ENCODE measurements at regions not wholly inside any gene's neighbourhood (a gene's known extent, or its start where the extent isn't known, plus 50 kb on each side); places are given as distances from the start of the nearest gene placed in this dataset.

DNA sequence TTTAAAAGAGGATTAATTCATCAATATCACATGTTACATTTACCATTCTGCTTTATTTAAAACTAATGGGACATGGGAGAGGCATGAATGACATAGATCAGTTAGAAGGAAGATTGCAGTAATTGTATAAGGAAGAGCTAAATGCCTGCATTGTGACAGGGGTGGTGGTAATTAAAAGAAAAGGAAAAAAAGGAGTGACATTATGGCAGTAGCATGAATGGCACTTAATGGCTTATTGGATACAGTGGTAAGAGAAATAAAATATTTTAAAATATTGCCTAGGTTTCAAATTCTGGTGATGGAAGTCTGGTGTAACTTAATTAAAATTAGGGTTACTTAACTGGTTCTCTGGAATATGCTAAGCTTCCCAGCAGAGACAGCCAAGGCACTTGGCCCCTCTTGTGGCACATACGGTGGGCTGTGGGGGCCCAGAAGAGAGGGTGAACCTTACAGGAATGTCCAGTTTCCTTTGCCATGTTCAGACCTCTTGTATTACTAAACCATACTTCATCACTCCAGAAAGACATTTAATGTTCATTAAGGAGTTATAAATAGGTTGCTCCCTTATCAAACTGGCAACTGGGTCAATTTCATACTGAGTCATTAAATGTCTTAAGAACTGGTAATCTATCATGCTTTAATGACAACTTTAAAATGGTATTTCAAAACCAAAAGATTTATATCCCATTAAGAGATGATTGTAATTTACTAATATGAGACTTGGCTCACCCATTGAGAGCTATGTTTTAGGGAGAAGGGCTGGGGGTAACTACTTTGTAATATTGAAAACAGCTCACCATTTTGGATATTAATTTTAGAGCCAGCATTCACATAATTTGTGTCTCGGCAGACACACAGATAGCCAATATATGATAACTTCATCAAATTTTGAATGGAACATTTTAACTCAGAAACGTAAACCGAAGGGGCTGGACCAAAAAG, 798.9 kb upstream of the PIK3C3 start:
- TF ChIP-seq, protein P1, sequence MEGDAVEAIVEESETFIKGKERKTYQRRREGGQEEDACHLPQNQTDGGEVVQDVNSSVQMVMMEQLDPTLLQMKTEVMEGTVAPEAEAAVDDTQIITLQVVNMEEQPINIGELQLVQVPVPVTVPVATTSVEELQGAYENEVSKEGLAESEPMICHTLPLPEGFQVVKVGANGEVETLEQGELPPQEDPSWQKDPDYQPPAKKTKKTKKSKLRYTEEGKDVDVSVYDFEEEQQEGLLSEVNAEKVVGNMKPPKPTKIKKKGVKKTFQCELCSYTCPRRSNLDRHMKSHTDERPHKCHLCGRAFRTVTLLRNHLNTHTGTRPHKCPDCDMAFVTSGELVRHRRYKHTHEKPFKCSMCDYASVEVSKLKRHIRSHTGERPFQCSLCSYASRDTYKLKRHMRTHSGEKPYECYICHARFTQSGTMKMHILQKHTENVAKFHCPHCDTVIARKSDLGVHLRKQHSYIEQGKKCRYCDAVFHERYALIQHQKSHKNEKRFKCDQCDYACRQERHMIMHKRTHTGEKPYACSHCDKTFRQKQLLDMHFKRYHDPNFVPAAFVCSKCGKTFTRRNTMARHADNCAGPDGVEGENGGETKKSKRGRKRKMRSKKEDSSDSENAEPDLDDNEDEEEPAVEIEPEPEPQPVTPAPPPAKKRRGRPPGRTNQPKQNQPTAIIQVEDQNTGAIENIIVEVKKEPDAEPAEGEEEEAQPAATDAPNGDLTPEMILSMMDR (IDR thresholded peaks at IDR 0.05) = no peak
- TF ChIP-seq POLR2A (IDR thresholded peaks at IDR 0.05) = no peak
